WTC11 (cell line): ENCODE measurements at regions not wholly inside any gene's neighbourhood (a gene's known extent, or its start where the extent isn't known, plus 50 kb on each side); places are given as distances from the start of the nearest gene placed in this dataset.

ENCODE experiments used
- ATAC-seq: fragments of 200-7000 bp; cut with Tn5 transposase; 2 replicates; pipeline ENCODE4 v1.10.0; 2021; ENCODE audit warnings: mild to moderate bottlenecking, moderate library complexity
- CTCF ChIA-PET: fragments of 300-600 bp; sonication (Branson Sonifier 250); formaldehyde crosslinking; loops from one replicate; lab custom pipeline; 2021; ENCODE audit warnings: antibody characterized with exemption; lab: Charles Lee
- POLR2A ChIA-PET: fragments of 350-600 bp; sonication (Branson Sonifier 250); formaldehyde crosslinking; loops from one replicate; lab custom pipeline; 2021; ENCODE audit warnings: antibody characterized with exemption; lab: Charles Lee
- DNase-seq: peaks from one replicate; pipeline ENCODE4 v3.0.0; 2021; ENCODE audit warnings: low spot score
- H3K27ac Mint-ChIP-seq: 2 replicates; pipeline ENCODE4 v1.8.0; 2021; ENCODE audit warnings: mixed read lengths
- H3K27me3 Mint-ChIP-seq: 2 replicates; pipeline ENCODE4 v1.8.0; 2021; ENCODE audit warnings: low read depth, mild to moderate bottlenecking, moderate library complexity, mixed read lengths
- H3K36me3 Mint-ChIP-seq: 2 replicates; pipeline ENCODE4 v1.8.0; 2021; ENCODE audit warnings: mixed read lengths
- H3K4me1 Mint-ChIP-seq: 2 replicates; pipeline ENCODE4 v1.8.0; 2022; ENCODE audit warnings: mixed read lengths
- H3K4me3 Mint-ChIP-seq: 2 replicates; pipeline ENCODE4 v1.8.0; 2021; ENCODE audit warnings: mild to moderate bottlenecking, moderate library complexity, mixed read lengths
- H3K9me3 Mint-ChIP-seq: 2 replicates; pipeline ENCODE4 v1.8.0; 2021; ENCODE audit warnings: mixed read lengths
- ATF6 ChIP-seq: sonication (generic); formaldehyde crosslinking; IDR thresholded peaks from 2 replicates; pipeline ENCODE4 v1.8.1; 2023; ENCODE audit warnings: mild to moderate bottlenecking, missing genetic modification reagents
- CREB1 ChIP-seq: sonication (generic); formaldehyde crosslinking; IDR thresholded peaks from 2 replicates; pipeline ENCODE4 v1.8.0; 2023; ENCODE audit warnings: mild to moderate bottlenecking, missing genetic modification reagents
- E2F1 ChIP-seq: sonication (generic); formaldehyde crosslinking; IDR thresholded peaks from 2 replicates; pipeline ENCODE4 v1.8.0; 2022; ENCODE audit warnings: mild to moderate bottlenecking, missing genetic modification reagents
- ELF4 ChIP-seq: sonication (generic); formaldehyde crosslinking; IDR thresholded peaks from 2 replicates; pipeline ENCODE4 v1.8.1; 2022; ENCODE audit warnings: low read depth, mild to moderate bottlenecking, moderate library complexity, missing genetic modification reagents
- ETV6 ChIP-seq: sonication (generic); formaldehyde crosslinking; IDR thresholded peaks from 2 replicates; pipeline ENCODE4 v1.8.1; 2022; ENCODE audit warnings: mild to moderate bottlenecking, missing genetic modification reagents
- FOXJ3 ChIP-seq: sonication (generic); formaldehyde crosslinking; IDR thresholded peaks from 2 replicates; pipeline ENCODE4 v1.9.0; 2021; ENCODE audit warnings: missing genetic modification reagents, mild to moderate bottlenecking, borderline replicate concordance
- GRHL2 ChIP-seq: fragments of 250-450 bp; sonication (Bioruptor Pico); IDR thresholded peaks from 2 replicates; pipeline ENCODE4 v1.8.0; 2022; ENCODE audit warnings: mild to moderate bottlenecking, moderate library complexity; ENCODE audit not compliant: insufficient replicate concordance, severe bottlenecking
- MXD4 ChIP-seq: fragments of 250-450 bp; sonication (Bioruptor Pico); IDR thresholded peaks from 2 replicates; pipeline ENCODE4 v1.8.0; 2021; ENCODE audit warnings: mild to moderate bottlenecking, moderate library complexity, borderline replicate concordance
- OVOL2 ChIP-seq: fragments of 250-450 bp; sonication (Bioruptor Pico); IDR thresholded peaks from 2 replicates; pipeline ENCODE4 v1.9.0; 2021; ENCODE audit warnings: mild to moderate bottlenecking, borderline replicate concordance
- STAT6 ChIP-seq: sonication (generic); formaldehyde crosslinking; conservative IDR thresholded peaks from 2 replicates; pipeline ENCODE4 v1.8.1; 2023; ENCODE audit warnings: mild to moderate bottlenecking, low read depth, missing genetic modification reagents, moderate library complexity
- ZNF317 ChIP-seq: sonication (generic); formaldehyde crosslinking; IDR thresholded peaks from 2 replicates; pipeline ENCODE4 v1.8.1; 2023; ENCODE audit warnings: low read depth, mild to moderate bottlenecking, moderate library complexity, missing genetic modification reagents, borderline replicate concordance
- TF ChIP-seq, protein P1 (sequence below): fragments of 200-600 bp; IDR thresholded peaks from 2 replicates; pipeline ENCODE4 v1.8.0; 2022; ENCODE audit warnings: antibody characterized with exemption
- TF ChIP-seq, protein P2 (sequence below): sonication (generic); formaldehyde crosslinking; IDR thresholded peaks from 2 replicates; pipeline ENCODE4 v1.8.1; 2023; ENCODE audit warnings: mild to moderate bottlenecking, missing genetic modification reagents
- TF ChIP-seq, protein P3 (sequence below): sonication (generic); formaldehyde crosslinking; IDR thresholded peaks from 2 replicates; pipeline ENCODE4 v1.8.0; 2022; ENCODE audit warnings: missing genetic modification reagents

GRCh38 chr13:76667551-76667950 is 218.7 kb downstream of the KCTD12 start:
- Mint-ChIP-seq H3K9me3 (no peaks in the 10 kb centered on the region), H3K4me1 (peaks cover 7% of the 10 kb centered on the region), H3K4me3 (no peak overlapping the region), H3K36me3 (no peaks in the 10 kb centered on the region), H3K27ac (no peak overlapping the region), H3K27me3 (no peaks in the 10 kb centered on the region)
- ChIA-PET POLR2A (no interaction called here), CTCF (interaction anchor here (1.8 to 2.3 kb wide), 2 partner anchors 218 to 236 kb away, joined by 5 to 21 read pairs; partner anchors contain the start of gene KCTD12)
- no peak for TF ChIP-seq GRHL2
- TF ChIP-seq E2F1 (CRISPR knock-in tag), result no peak
- TF ChIP-seq, protein P1, sequence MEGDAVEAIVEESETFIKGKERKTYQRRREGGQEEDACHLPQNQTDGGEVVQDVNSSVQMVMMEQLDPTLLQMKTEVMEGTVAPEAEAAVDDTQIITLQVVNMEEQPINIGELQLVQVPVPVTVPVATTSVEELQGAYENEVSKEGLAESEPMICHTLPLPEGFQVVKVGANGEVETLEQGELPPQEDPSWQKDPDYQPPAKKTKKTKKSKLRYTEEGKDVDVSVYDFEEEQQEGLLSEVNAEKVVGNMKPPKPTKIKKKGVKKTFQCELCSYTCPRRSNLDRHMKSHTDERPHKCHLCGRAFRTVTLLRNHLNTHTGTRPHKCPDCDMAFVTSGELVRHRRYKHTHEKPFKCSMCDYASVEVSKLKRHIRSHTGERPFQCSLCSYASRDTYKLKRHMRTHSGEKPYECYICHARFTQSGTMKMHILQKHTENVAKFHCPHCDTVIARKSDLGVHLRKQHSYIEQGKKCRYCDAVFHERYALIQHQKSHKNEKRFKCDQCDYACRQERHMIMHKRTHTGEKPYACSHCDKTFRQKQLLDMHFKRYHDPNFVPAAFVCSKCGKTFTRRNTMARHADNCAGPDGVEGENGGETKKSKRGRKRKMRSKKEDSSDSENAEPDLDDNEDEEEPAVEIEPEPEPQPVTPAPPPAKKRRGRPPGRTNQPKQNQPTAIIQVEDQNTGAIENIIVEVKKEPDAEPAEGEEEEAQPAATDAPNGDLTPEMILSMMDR, result no peak
- TF ChIP-seq, protein P2, sequence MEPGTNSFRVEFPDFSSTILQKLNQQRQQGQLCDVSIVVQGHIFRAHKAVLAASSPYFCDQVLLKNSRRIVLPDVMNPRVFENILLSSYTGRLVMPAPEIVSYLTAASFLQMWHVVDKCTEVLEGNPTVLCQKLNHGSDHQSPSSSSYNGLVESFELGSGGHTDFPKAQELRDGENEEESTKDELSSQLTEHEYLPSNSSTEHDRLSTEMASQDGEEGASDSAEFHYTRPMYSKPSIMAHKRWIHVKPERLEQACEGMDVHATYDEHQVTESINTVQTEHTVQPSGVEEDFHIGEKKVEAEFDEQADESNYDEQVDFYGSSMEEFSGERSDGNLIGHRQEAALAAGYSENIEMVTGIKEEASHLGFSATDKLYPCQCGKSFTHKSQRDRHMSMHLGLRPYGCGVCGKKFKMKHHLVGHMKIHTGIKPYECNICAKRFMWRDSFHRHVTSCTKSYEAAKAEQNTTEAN (CRISPR knock-in tag), result no peak
- no peak for TF ChIP-seq ZNF317 (CRISPR knock-in tag)
- no peak for TF ChIP-seq CREB1 (CRISPR knock-in tag)
- no peak for TF ChIP-seq FOXJ3 (CRISPR knock-in tag)
- no peak for TF ChIP-seq MXD4 (CRISPR knock-in tag)
- no peak for TF ChIP-seq ETV6 (CRISPR knock-in tag)
- TF ChIP-seq, protein P3, sequence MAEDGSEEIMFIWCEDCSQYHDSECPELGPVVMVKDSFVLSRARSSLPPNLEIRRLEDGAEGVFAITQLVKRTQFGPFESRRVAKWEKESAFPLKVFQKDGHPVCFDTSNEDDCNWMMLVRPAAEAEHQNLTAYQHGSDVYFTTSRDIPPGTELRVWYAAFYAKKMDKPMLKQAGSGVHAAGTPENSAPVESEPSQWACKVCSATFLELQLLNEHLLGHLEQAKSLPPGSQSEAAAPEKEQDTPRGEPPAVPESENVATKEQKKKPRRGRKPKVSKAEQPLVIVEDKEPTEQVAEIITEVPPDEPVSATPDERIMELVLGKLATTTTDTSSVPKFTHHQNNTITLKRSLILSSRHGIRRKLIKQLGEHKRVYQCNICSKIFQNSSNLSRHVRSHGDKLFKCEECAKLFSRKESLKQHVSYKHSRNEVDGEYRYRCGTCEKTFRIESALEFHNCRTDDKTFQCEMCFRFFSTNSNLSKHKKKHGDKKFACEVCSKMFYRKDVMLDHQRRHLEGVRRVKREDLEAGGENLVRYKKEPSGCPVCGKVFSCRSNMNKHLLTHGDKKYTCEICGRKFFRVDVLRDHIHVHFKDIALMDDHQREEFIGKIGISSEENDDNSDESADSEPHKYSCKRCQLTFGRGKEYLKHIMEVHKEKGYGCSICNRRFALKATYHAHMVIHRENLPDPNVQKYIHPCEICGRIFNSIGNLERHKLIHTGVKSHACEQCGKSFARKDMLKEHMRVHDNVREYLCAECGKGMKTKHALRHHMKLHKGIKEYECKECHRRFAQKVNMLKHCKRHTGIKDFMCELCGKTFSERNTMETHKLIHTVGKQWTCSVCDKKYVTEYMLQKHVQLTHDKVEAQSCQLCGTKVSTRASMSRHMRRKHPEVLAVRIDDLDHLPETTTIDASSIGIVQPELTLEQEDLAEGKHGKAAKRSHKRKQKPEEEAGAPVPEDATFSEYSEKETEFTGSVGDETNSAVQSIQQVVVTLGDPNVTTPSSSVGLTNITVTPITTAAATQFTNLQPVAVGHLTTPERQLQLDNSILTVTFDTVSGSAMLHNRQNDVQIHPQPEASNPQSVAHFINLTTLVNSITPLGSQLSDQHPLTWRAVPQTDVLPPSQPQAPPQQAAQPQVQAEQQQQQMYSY, result no peak
- TF ChIP-seq STAT6 (CRISPR knock-in tag), result no peak
- TF ChIP-seq OVOL2 (CRISPR knock-in tag), result no peak
- TF ChIP-seq ATF6, result no peak
- no peak for TF ChIP-seq ELF4 (CRISPR knock-in tag)
- no peak for DNase-seq
- no peak; the same call in 1 of the 2 replicates for ATAC-seq
